ENCODE measurements at regions not wholly inside any gene's neighbourhood (a gene's known extent, or its start where the extent isn't known, plus 50 kb on each side); places are given as distances from the start of the nearest gene placed in this dataset.

- H3K36me3 Mint-ChIP-seq = no peaks in the 10 kb centered on the region
- Histone ChIP-seq H3K4me1 (ENCODE audit: control insufficient read depth, insufficient read depth, low read length) (no peaks in the 10 kb centered on the region), H3K4me3 (ENCODE audit: low read length) (no peak overlapping the region), H3K9me3 (ENCODE audit: control insufficient read depth, insufficient read depth, low read length) (no peaks in the 10 kb centered on the region), H3K36me3 (ENCODE audit: control insufficient read depth, insufficient read depth, low read length) (no peaks in the 10 kb centered on the region), H3K27ac (ENCODE audit: low read length) (no peak overlapping the region), H3K27me3 (ENCODE audit: control insufficient read depth, insufficient read depth, low read length) (no peaks in the 10 kb centered on the region)
- TF ChIP-seq, protein P1, sequence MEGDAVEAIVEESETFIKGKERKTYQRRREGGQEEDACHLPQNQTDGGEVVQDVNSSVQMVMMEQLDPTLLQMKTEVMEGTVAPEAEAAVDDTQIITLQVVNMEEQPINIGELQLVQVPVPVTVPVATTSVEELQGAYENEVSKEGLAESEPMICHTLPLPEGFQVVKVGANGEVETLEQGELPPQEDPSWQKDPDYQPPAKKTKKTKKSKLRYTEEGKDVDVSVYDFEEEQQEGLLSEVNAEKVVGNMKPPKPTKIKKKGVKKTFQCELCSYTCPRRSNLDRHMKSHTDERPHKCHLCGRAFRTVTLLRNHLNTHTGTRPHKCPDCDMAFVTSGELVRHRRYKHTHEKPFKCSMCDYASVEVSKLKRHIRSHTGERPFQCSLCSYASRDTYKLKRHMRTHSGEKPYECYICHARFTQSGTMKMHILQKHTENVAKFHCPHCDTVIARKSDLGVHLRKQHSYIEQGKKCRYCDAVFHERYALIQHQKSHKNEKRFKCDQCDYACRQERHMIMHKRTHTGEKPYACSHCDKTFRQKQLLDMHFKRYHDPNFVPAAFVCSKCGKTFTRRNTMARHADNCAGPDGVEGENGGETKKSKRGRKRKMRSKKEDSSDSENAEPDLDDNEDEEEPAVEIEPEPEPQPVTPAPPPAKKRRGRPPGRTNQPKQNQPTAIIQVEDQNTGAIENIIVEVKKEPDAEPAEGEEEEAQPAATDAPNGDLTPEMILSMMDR (IDR thresholded peaks at IDR 0.05) = no peak
- no peak for ATAC-seq
- no peaks in the 10 kb centered on the region for H3K4me1 Mint-ChIP-seq
- DNase-seq = no peak
- H3K27ac Mint-ChIP-seq = no peak overlapping the region
- no peak overlapping the region for H3K4me3 Mint-ChIP-seq
- 88% methylated on average over 6 of the region's 7 CpGs for WGBS (ENCODE audit: insufficient coverage)
- peaks cover 7 to 12% of the 10 kb centered on the region in 2 donors for H3K27me3 Mint-ChIP-seq (ENCODE audit: low read depth in 2 of 2)
- no peaks in the 10 kb centered on the region for H3K9me3 Mint-ChIP-seq
- intact Hi-C loops (cut with micrococcal nuclease) = no loop called here
Measured at GRCh38 chr13:44698066-44698465, 121.9 kb upstream of the TSC22D1 start.

DNA sequence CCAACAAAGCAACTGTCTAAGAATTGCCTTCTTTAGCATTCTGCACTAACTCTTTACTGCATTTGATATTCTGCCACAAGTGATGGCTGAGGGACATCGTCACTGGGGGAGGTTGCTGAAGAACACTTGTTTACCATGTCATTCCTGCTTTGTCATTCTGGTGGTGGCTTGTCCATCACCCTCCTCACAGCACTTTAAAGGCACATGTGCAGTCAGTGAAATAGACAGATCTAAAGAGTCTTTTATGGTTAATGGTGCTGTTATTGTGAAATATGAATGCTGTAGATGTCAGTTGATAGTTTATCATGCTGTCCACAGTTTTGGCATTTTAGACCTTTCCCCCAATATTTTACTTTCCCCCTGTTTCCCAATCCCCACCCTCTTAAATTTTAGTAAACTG is 120.9 kb upstream of the TSC22D1 start:
- Histone ChIP-seq H3K27ac (ENCODE audit: low read length) (no peak overlapping the region), H3K4me3 (ENCODE audit: low read length) (no peak overlapping the region), H3K4me1 (ENCODE audit: control insufficient read depth, insufficient read depth, low read length) (no peaks in the 10 kb centered on the region), H3K9me3 (ENCODE audit: control insufficient read depth, insufficient read depth, low read length) (no peaks in the 10 kb centered on the region), H3K27me3 (ENCODE audit: control insufficient read depth, insufficient read depth, low read length) (no peaks in the 10 kb centered on the region), H3K36me3 (ENCODE audit: control insufficient read depth, insufficient read depth, low read length) (no peaks in the 10 kb centered on the region)
- Mint-ChIP-seq H3K27me3 (ENCODE audit: low read depth in 2 of 2) (peaks cover 7 to 12% of the 10 kb centered on the region in 2 donors), H3K9me3 (no peaks in the 10 kb centered on the region), H3K4me1 (no peaks in the 10 kb centered on the region), H3K27ac (no peak overlapping the region), H3K36me3 (no peaks in the 10 kb centered on the region), H3K4me3 (no peak overlapping the region)
- DNase-seq = no peak
- WGBS (ENCODE audit: insufficient coverage) = 38% methylated on average over 1 of the region's 1 CpG
- intact Hi-C loops (cut with micrococcal nuclease) = no loop called here
- TF ChIP-seq, protein P1 (IDR thresholded peaks at IDR 0.05) = no peak
- ATAC-seq = no peak

GRCh38 chr13:44695520-44695919 is 119.4 kb upstream of the TSC22D1 start:
- TF ChIP-seq, protein P1 (IDR thresholded peaks at IDR 0.05) = no peak
- 90% methylated on average over 2 of the region's 2 CpGs for WGBS (ENCODE audit: insufficient coverage)
- no peak overlapping the region for H3K27ac ChIP-seq (ENCODE audit: low read length)
- H3K4me3 ChIP-seq (ENCODE audit: low read length) = no peak overlapping the region
- ATAC-seq (no peak), DNase-seq (no peak)
- no peak overlapping the region for H3K4me3 Mint-ChIP-seq
- H3K4me1 ChIP-seq (ENCODE audit: control insufficient read depth, insufficient read depth, low read length) = no peaks in the 10 kb centered on the region
- H3K36me3 ChIP-seq (ENCODE audit: control insufficient read depth, insufficient read depth, low read length) = no peaks in the 10 kb centered on the region
- H3K27me3 Mint-ChIP-seq (ENCODE audit: low read depth in 2 of 2) = peaks cover 7 to 12% of the 10 kb centered on the region in 2 donors
- no peaks in the 10 kb centered on the region for H3K9me3 ChIP-seq (ENCODE audit: control insufficient read depth, insufficient read depth, low read length)
- H3K9me3 Mint-ChIP-seq = no peaks in the 10 kb centered on the region
- no peaks in the 10 kb centered on the region for H3K36me3 Mint-ChIP-seq
- intact Hi-C loops (cut with micrococcal nuclease) = no loop called here
- H3K27me3 ChIP-seq (ENCODE audit: control insufficient read depth, insufficient read depth, low read length) = no peaks in the 10 kb centered on the region
- no peak overlapping the region for H3K27ac Mint-ChIP-seq
- no peaks in the 10 kb centered on the region for H3K4me1 Mint-ChIP-seq

DNA sequence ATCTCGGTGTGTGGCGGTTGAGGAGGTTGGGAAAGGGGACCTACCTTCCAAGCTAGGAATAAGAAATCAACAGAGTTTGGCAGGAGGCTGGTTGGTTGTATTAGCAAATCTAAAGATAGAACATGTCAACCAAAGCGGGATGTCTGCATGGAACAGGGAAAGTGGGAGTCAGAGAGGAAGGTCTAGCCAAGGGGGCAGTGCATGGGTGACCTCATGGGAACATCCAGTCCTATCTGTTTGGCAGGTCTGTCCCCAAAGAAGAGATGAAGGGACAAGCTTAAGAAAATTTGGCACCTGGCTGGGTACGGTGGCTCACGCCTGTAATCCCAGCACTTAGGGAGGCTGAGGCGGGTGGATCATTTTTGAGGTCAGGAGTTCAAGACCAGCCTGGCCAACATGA is 118.7 kb upstream of the TSC22D1 start:
- peaks cover 8 to 18% of the 10 kb centered on the region in 2 donors for H3K27me3 Mint-ChIP-seq (ENCODE audit: low read depth in 2 of 2)
- 93% methylated on average over 6 of the region's 6 CpGs for WGBS (ENCODE audit: insufficient coverage)
- no peak for DNase-seq

More for the DNA sequence above, 118.7 kb upstream of the TSC22D1 start:
- no peaks in the 10 kb centered on the region for H3K9me3 Mint-ChIP-seq
- Histone ChIP-seq H3K27ac (ENCODE audit: low read length) (no peak overlapping the region), H3K27me3 (ENCODE audit: control insufficient read depth, insufficient read depth, low read length) (no peaks in the 10 kb centered on the region), H3K4me1 (ENCODE audit: control insufficient read depth, insufficient read depth, low read length) (no peaks in the 10 kb centered on the region), H3K36me3 (ENCODE audit: control insufficient read depth, insufficient read depth, low read length) (no peaks in the 10 kb centered on the region), H3K4me3 (ENCODE audit: low read length) (no peak overlapping the region), H3K9me3 (ENCODE audit: control insufficient read depth, insufficient read depth, low read length) (no peaks in the 10 kb centered on the region)
- no peaks in the 10 kb centered on the region for H3K36me3 Mint-ChIP-seq
- no peaks in the 10 kb centered on the region for H3K4me1 Mint-ChIP-seq
- intact Hi-C loops (cut with micrococcal nuclease) = no loop called here
- H3K27ac Mint-ChIP-seq = no peak overlapping the region
- no peak for ATAC-seq
- no peak overlapping the region for H3K4me3 Mint-ChIP-seq
- TF ChIP-seq, protein P1 (IDR thresholded peaks at IDR 0.05) = no peak
